HL-60 (cell line): ENCODE measurements at regions not wholly inside any gene's neighbourhood (a gene's known extent, or its start where the extent isn't known, plus 50 kb on each side); places are given as distances from the start of the nearest gene placed in this dataset.
"Not testable (repeated sequence)": the region's sequence is repeated elsewhere in the genome, so short reads cannot be mapped to it uniquely, and the experiment has no call there.

Experiments
- DNase-seq, 2 experiments: peaks; one replicate each; pipeline ENCODE4 v3.0.0-alpha.2; 2010 to 2020; ENCODE audit warnings: low read depth in 1 of 2, low spot score in 1 of 2
- H3K27ac ChIP-seq: fragments of 250-450 bp; sonication (Bioruptor Pico); replicated peaks from 2 replicates; pipeline ENCODE4 v1.5.1; 2020; ENCODE audit warnings: mild to moderate bottlenecking, moderate library complexity
- H3K27me3 ChIP-seq: fragments of 250-450 bp; sonication (Bioruptor Pico); 2 replicates; pipeline ENCODE4 v1.5.1; 2021; ENCODE audit warnings: mild to moderate bottlenecking, moderate library complexity; ENCODE audit not compliant: insufficient read depth, poor library complexity, severe bottlenecking
- H3K4me3 ChIP-seq: replicated peaks from 2 replicates; pipeline ENCODE4 v1.5.1; 2011; ENCODE audit warnings: mild to moderate bottlenecking, control low read depth, low read length; ENCODE audit not compliant: insufficient read depth
- CTCF ChIP-seq: IDR thresholded peaks from one replicate; pipeline ENCODE4 v1.5.1; 2011; ENCODE audit warnings: low read length, control low read depth, inconsistent platforms; ENCODE audit not compliant: insufficient read depth
- GABPA ChIP-seq: IDR thresholded peaks from 2 replicates; pipeline ENCODE4 v1.6.1; 2012; ENCODE audit warnings: low read depth
- POLR2AphosphoS5 ChIP-seq: IDR thresholded peaks from 2 replicates; pipeline ENCODE4 v1.6.1; 2012; ENCODE audit warnings: low read depth
- REST ChIP-seq: IDR thresholded peaks from 2 replicates; pipeline ENCODE4 v1.6.1; 2012; ENCODE audit warnings: low read depth; ENCODE audit not compliant: insufficient replicate concordance
- SPI1 ChIP-seq: IDR thresholded peaks from 2 replicates; pipeline ENCODE4 v1.6.1; 2012; ENCODE audit warnings: low read depth, mild to moderate bottlenecking, borderline replicate concordance

GRCh38 chrX:140425712-140426395 is 79.0 kb downstream of the SOX3 start:
- no peak overlapping the region for H3K27ac ChIP-seq
- no peak for DNase-seq
- no peak for TF ChIP-seq SPI1
- TF ChIP-seq POLR2AphosphoS5, result no peak
- TF ChIP-seq GABPA, result no peak
- no peak for TF ChIP-seq CTCF
- TF ChIP-seq REST, result no peak

GRCh38 chrX:140422501-140422900 is 82.4 kb downstream of the SOX3 start:
- Histone ChIP-seq H3K4me3 (no peak overlapping the region), H3K27me3 (no peaks in the 10 kb centered on the region), H3K27ac (no peak overlapping the region)
- TF ChIP-seq CTCF (no peak), POLR2AphosphoS5 (no peak), REST (no peak), SPI1 (no peak), GABPA (no peak)
- no peak for DNase-seq

More at GRCh38 chrX:140425712-140426395, 79.0 kb downstream of the SOX3 start:
- H3K4me3 ChIP-seq, result no peak overlapping the region
- no peaks in the 10 kb centered on the region for H3K27me3 ChIP-seq

GRCh38 chrX:140402131-140402530 is 102.7 kb downstream of the SOX3 start:
- H3K27ac ChIP-seq, H3K4me3 ChIP-seq, H3K27me3 ChIP-seq, DNase-seq: not testable (repeated sequence)

GRCh38 chrX:140396326-140396725 is 108.5 kb downstream of the SOX3 start:
- H3K27me3 ChIP-seq, H3K27ac ChIP-seq, H3K4me3 ChIP-seq, DNase-seq: not testable (repeated sequence)

- TF ChIP-seq REST (peak; percentile 78), GABPA (no peak), POLR2AphosphoS5 (no peak), CTCF (no peak), SPI1 (no peak)
- no peak overlapping the region for H3K4me3 ChIP-seq
- H3K27ac ChIP-seq, result no peak overlapping the region
- H3K27me3 ChIP-seq, result no peaks in the 10 kb centered on the region
- DNase-seq, result no peak
Measured at GRCh38 chrX:140393507-140393906, 111.4 kb downstream of the SOX3 start.
